WI38 (cell line): ENCODE measurements at regions not wholly inside any gene's neighbourhood (a gene's known extent, or its start where the extent isn't known, plus 50 kb on each side); places are given as distances from the start of the nearest gene placed in this dataset.

ENCODE experiments used
- H3K4me3 ChIP-seq: 2 replicates; pipeline ENCODE4 v1.5.1; 2011; ENCODE audit warnings: low read depth, mild to moderate bottlenecking, control low read depth, low read length
- CTCF ChIP-seq: IDR thresholded peaks from 2 replicates; pipeline ENCODE4 v1.5.1; 2012; ENCODE audit warnings: low read depth, mild to moderate bottlenecking, control low read depth, low read length

GRCh38 chr13:107289540-107289939, 721.6 kb upstream of the ARGLU1 start:
- TF ChIP-seq CTCF: no peak
- H3K4me3 ChIP-seq: no peak overlapping the region

DNA sequence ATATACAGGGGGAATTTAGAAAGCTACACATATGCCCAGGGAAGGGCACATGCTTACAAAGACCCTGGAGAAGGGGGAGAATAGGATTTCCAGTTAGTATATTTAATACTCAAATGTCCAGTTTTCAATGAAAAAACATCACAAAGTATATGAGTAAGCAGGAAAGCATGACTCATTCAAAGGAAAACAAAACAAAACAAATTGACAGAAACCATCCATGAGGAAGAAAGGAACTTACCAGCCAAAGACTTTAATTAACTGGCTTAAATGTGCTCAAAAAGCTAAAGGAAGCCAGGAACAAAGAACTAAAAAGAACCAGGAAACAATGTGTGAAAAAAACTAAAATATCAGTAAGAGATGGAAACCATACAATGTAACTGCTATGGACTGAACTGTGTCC, 716.2 kb upstream of the ARGLU1 start:
- no peak for TF ChIP-seq CTCF
- no peak overlapping the region for H3K4me3 ChIP-seq

DNA sequence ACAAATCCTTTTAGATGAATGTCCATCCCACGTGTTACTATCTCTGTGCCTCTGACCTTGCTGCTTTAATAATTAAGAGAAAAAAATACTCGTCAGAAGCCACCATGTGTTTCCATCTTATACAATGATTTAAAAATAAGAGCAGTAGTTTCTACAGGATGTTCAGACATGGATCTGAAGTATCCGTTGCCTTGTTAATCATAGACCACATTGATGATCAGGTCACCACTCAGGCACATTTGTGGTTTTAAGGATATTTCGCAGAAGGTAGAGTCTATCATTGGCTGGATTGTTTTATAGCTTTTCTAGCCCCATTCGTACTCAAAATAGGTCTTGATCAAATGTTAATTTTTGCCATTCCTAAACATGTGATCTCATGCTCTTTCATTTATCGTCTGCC, 710.0 kb upstream of the ARGLU1 start:
- TF ChIP-seq CTCF: no peak
- H3K4me3 ChIP-seq: no peak overlapping the region

DNA sequence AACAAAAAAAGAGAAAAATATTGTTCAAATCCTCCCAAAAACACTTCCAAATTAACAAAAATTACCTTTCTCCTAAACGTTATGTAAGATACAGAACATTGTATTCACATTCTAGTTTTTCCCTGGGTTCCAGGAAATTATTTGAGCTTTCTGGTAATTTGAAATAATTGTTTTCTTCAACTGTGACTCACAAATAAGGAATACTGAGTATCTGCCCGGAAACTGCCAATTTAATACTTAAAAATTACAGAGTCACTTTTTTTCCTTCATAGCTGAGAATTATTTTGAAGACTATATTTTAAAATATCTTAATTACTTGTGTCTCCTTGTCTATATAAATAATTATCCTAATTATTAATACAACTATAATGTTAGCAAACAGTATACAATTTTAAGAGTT, 709.0 kb upstream of the ARGLU1 start:
- H3K4me3 ChIP-seq: no peak overlapping the region
- no peak for TF ChIP-seq CTCF

- no peak overlapping the region for H3K4me3 ChIP-seq
- no peak for TF ChIP-seq CTCF
These were observed 708.1 kb upstream of the ARGLU1 start for GRCh38 chr13:107275945-107276614.

DNA sequence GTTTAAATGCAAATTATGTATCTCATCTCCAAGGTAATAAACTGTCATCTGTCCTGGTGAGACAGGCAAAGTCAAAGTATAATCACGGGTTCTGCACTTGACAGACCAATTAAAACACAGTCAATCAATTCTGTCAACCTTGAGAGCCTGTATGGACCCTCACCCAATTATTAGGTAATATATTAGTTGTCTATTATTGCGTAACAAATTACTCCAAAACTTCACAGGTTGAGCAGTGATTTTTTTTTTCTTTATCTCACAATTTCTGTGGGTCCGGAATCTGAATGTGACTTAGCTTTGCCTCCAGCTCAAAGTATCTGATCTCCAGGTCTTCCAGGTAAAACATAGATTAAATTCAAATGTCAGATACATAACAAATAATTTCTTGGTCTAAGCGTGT, 707.4 kb upstream of the ARGLU1 start:
- TF ChIP-seq CTCF: no peak
- no peak overlapping the region for H3K4me3 ChIP-seq

GRCh38 chr13:107271227-107271626, 703.3 kb upstream of the ARGLU1 start:
- no peak overlapping the region for H3K4me3 ChIP-seq
- TF ChIP-seq CTCF: no peak
